ENCODE measurements at regions not wholly inside any gene's neighbourhood (a gene's known extent, or its start where the extent isn't known, plus 50 kb on each side); places are given as distances from the start of the nearest gene placed in this dataset.

DNA sequence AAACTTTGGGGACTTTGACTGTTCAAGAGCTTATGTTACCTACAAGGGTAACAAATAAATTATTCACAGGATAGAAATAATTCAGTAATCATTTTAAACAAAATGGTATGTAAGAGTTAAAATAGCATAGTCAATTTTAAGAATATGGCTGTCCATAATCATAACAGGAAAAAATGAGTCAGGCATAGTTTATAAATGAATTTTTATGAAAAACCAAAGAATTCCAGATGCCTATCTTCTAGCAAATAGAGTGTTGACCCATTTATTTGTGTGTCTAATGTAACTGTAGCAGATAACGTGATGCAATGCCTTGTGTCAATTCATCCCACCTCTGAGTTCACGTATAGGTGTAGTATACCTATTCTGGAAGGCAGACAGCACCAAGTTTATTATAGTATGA is 169.7 kb upstream of the CDH9 start:
- no peak for TF ChIP-seq CTCF (IDR thresholded peaks at IDR 0.05; ENCODE audit: insufficient read depth, low read length, poor library complexity, severe bottlenecking)
- Histone ChIP-seq H3K4me3 (replicated peaks; ENCODE audit: low read depth, low read length) (no peak overlapping the region), H3K36me3 (ENCODE audit: control insufficient read depth, insufficient read depth, low read length) (no peaks in the 10 kb centered on the region), H3K27me3 (replicated peaks; ENCODE audit: control insufficient read depth, insufficient read depth, low read length) (no peaks in the 10 kb centered on the region)
- DNase-seq (ENCODE audit: extremely low read depth, insufficient read length) = no peak

DNA sequence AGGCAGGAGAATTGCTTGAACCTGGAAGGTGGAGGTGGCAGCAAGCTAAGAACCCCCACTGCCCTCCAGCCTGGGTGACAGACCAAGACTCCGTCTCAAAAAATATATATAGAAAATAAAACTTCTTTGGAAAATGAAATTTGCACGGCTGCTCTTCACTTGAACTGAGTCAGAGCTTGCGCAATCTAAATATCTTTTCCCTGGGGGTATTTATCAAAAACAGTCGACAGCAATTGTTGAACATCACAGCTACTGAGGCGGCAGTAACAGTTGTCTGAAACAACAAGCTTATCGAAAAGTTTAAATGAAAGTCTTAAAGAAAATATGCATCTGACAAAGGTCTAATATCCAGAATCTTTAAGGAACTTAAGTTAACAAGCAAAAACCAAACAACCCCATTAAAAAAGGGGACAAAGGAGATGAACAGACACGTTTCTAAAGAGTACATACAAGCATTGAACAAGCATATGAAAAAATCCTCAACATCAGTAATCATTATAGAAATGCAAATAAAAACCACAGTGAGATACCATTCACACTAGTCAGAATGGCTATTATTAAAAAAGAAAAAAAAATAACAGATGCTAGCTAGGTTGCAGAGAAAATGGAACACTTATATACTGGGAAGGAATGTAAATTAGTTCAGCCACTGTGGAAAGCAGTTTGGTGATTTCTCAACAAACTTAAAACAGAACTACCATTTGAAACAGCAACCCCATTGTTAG is 153.6 kb upstream of the CDH9 start:
- no peak for DNase-seq (ENCODE audit: extremely low read depth, insufficient read length)
- Histone ChIP-seq H3K36me3 (ENCODE audit: control insufficient read depth, insufficient read depth, low read length) (no peaks in the 10 kb centered on the region), H3K27me3 (replicated peaks; ENCODE audit: control insufficient read depth, insufficient read depth, low read length) (no peaks in the 10 kb centered on the region), H3K4me3 (replicated peaks; ENCODE audit: low read depth, low read length) (no peak overlapping the region)
- TF ChIP-seq CTCF (IDR thresholded peaks at IDR 0.05; ENCODE audit: insufficient read depth, low read length, poor library complexity, severe bottlenecking) = no peak

DNA sequence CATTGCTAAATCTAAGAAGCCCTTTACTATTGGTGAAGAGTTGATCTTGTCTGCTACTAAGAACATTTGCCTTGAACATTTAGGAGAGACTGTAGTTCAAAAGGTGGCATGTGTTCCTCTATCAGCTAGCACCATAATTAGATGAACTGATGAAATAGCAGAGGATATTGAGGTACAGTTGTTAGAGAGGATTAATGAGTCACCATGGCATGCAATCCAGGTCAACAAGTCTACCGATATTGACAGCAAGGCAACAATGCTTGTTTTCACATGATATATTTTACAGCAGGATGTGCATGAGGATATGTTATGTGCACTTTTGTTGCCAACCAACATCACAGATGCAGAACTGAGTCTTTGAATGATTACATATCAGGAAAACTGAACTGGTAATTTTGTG is 134.3 kb upstream of the CDH9 start:
- Histone ChIP-seq H3K4me3 (replicated peaks; ENCODE audit: low read depth, low read length) (no peak overlapping the region), H3K27me3 (replicated peaks; ENCODE audit: control insufficient read depth, insufficient read depth, low read length) (no peaks in the 10 kb centered on the region), H3K36me3 (ENCODE audit: control insufficient read depth, insufficient read depth, low read length) (no peaks in the 10 kb centered on the region)
- no peak for TF ChIP-seq CTCF (IDR thresholded peaks at IDR 0.05; ENCODE audit: insufficient read depth, low read length, poor library complexity, severe bottlenecking)
- no peak for DNase-seq (ENCODE audit: extremely low read depth, insufficient read length)

DNA sequence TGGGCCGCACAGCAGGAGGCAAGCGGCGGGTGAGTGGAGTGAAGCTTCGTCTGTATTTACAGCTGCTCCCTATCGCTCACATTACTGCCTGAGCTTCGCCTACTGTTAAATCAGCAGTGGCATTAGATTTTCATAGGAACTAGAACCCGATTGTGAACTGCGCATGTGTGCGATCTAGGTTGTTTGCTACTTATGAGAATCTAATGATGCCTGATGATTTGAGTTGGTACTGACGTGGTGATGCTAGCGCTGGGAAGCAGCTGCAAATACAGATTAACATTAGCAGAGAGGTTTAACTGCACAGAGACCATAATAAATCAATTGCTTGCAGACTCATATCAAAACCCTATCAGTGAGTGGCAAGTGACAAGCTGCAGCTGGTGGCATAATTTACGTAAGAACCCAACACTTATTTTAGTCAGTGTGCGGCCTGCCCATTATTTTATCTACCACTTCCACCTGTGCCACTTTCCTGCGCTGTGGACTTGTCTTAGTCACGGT is 133.4 kb upstream of the CDH9 start:
- H3K4me3 ChIP-seq (replicated peaks; ENCODE audit: low read depth, low read length) = no peak overlapping the region
- H3K27me3 ChIP-seq (replicated peaks; ENCODE audit: control insufficient read depth, insufficient read depth, low read length) = no peaks in the 10 kb centered on the region
- no peak for TF ChIP-seq CTCF (IDR thresholded peaks at IDR 0.05; ENCODE audit: insufficient read depth, low read length, poor library complexity, severe bottlenecking)
- no peak for DNase-seq (ENCODE audit: extremely low read depth, insufficient read length)
- no peaks in the 10 kb centered on the region for H3K36me3 ChIP-seq (ENCODE audit: control insufficient read depth, insufficient read depth, low read length)

- H3K27me3 ChIP-seq (replicated peaks; ENCODE audit: control insufficient read depth, insufficient read depth, low read length) = no peaks in the 10 kb centered on the region
- no peaks in the 10 kb centered on the region for H3K36me3 ChIP-seq (ENCODE audit: control insufficient read depth, insufficient read depth, low read length)
- no peak for DNase-seq (ENCODE audit: extremely low read depth, insufficient read length)
- no peak overlapping the region for H3K4me3 ChIP-seq (replicated peaks; ENCODE audit: low read depth, low read length)
- TF ChIP-seq CTCF (IDR thresholded peaks at IDR 0.05; ENCODE audit: insufficient read depth, low read length, poor library complexity, severe bottlenecking) = no peak
Measured at GRCh38 chr5:27158775-27159174, 120.4 kb upstream of the CDH9 start.

All from GM06990 (cell line).